A172 (cell line): ENCODE measurements at regions not wholly inside any gene's neighbourhood (a gene's known extent, or its start where the extent isn't known, plus 50 kb on each side); places are given as distances from the start of the nearest gene placed in this dataset.
"Not testable (repeated sequence)": the region's sequence is repeated elsewhere in the genome, so short reads cannot be mapped to it uniquely, and the experiment has no call there.

Source experiments
- DNase-seq: peaks from one replicate; pipeline ENCODE4 v3.0.0-alpha.2; 2015; ENCODE audit warnings: low spot score

DNA sequence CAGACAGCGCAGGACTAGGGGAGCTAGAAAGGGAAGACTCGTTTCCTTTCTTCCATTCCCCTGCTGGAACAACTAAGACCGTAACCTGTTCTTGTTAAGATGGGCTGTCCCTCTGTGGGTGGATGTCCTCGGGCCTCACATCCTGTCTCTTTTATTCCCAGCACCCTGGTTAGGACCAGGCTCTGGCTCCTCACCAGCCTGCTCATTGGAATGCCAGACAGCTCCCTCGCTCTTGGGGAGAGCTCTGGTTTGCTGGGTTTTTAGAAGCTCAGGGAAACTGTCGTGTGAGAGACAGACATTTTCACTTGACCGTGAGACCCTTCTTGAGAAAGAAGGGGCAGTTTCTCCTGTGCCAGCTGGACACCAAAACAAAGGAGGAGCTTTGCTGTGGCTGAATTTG, 58.1 kb upstream of the HABP2 start:
- DNase-seq = no peak

DNA sequence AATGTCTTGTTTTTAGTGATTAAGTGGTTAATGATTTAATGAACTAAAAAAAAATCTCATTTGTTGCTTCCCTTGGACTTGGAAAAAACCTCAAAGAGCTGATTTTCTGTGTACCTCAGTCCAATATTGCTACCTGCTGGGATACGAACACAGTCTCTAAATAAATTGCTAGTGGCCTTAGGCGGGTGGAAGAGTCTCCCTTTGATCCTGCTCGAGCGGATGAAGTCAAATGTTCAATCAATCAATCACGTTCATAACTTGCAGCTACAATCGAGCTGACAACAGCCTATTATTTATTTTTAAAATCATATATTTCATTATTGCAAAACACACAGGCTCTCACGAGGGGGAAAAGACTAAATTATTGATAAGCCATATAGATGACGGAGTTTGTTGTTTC, 57.3 kb upstream of the HABP2 start:
- DNase-seq = no peak

DNA sequence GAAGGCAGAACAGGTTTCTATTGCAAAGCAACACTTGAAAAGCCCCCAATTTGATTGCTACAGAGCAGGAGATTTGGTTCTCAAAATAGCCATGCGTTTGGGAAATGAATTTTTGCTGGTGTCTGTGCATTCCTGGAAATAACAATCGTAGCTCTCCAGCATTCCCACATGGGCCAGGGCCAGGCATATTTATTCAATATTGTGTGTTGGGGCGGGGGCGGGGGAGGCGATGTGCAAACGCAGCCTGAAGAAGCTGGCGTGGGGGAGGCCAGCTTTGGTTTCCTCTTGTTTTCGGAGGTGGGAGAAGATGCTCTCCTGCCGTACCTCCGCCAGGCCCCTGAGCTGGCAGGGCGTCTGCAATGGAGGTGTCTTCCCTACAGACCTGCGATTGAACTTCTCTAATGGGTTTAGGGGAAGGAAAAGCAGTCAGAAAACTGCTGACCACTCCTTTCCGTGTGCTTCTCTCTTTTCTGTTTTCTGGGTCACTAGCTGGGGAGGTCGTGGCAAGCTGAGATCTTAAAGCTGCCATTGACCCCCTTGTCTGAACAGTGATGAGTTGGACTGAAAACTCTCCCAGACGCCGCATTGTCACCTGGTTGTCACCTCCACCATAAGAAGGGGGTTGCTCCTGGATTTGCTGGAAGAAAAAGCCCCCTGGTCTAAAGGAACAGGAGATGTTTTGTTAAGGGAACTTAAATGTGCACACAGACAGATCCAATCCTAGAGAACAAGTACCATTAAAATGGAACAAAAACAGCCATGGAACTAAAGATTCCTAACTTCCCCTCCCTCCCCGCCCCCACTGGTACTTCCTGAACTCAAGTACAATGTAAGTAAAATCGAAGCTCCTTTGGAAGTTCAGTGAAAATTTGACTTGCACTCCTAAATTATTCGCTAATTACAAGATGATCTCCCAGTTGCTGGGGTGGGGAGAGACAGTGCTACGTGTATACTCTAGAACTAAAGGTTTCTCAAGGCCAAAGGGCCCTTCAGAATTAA, 56.4 kb upstream of the HABP2 start:
- no peak for DNase-seq

DNA sequence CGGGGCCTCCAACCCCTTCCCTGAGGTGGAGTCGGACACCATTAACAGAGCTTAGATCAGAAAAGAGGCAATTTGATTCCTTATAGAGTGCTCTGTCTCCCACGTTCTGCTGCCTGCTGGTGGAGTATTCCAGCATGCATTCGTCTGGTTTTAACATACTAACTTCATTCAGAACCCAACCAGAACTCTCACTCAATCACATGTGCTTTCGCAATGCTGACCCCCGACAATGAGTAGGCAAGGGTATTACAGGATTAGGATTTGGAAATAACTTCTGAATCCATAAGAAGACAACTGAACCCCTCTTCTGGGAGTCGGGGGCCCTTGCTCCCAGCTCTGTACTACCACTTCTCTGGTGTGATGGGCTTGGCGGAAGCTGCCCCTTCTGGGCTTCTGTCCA, 55.7 kb upstream of the HABP2 start:
- DNase-seq = no peak

DNA sequence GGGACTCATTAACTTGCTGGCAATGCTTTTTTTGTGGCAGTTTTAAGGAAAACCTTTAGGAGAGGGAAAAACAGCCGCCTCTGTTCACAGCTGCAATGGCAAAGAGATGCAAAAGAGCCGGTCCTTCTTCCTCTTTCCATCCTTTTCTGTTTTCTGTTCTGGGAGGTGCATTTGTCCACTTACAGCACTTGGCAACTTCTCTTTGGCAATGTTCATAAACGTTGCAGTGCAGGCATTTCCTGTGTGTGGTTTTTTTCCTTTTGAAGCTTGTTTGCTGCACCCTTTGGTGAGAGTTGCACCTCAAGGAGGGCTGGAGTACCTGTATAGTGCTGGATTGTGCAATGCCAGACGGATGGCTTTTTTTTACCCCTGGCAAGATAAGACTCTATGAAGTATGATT, 53.9 kb upstream of the HABP2 start:
- no peak for DNase-seq

DNA sequence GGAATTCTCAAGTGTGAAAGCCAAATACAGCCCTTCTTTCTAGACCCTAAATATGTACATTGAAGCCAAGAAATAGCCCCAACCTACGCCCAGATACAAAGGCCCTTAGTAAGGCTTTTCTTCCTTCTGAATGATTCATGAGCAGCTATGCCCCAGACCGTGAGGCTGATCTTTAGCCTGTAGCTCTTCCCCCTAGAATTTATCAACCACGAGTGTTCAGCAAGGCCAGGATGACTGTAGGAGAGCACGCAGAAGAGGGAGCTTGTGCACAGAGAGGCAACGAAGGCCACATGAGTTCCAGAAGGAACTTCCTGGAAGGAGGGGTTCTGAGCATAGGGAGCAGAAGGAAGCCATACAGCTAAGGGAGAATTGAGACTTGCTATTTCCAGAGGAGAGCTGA, 53.0 kb upstream of the HABP2 start:
- no peak for DNase-seq

DNA sequence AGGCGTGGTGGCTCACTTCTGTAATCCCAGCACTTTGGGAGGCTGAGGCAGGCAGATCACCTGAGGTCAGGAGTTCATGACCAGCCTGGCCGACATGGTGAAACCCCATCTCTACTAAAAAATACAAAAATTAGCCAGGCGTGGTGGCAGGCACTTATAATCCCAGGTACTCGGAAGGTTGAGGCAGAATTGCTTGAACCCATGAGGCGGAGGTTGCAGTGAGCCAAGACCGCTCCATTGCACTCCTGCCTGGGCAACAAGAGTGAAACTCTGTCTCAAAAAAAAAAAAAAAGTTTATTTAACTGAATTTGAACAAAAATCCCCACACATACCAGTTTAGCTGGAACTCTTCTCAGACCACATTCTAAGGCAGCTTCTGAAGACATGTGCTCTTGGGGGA, 51.8 kb upstream of the HABP2 start:
- DNase-seq = not testable (repeated sequence)
